ENCODE measurements at regions not wholly inside any gene's neighbourhood (a gene's known extent, or its start where the extent isn't known, plus 50 kb on each side); places are given as distances from the start of the nearest gene placed in this dataset.

- H3K36me3 ChIP-seq (ENCODE audit: control insufficient read depth, insufficient read depth, low read length): no peaks in the 10 kb centered on the region
- no peaks in the 10 kb centered on the region for H3K9me3 ChIP-seq (ENCODE audit: control insufficient read depth, insufficient read depth, low read depth, low read length)
- H3K4me3 ChIP-seq (ENCODE audit: low read depth, low read length): no peak overlapping the region
- no peak overlapping the region for H3K27ac ChIP-seq (ENCODE audit: low read depth, low read length)
- no peak overlapping the region for H3K9ac ChIP-seq (ENCODE audit: low read length)
- H3K4me1 ChIP-seq (ENCODE audit: control insufficient read depth, insufficient read depth, low read length): 0 out of 2 replicates have a peak, but pooled peaks cover 4% of the 10 kb centered on the region
- H3K27me3 ChIP-seq (ENCODE audit: control insufficient read depth, insufficient read depth, low read length): no peaks in the 10 kb centered on the region
Observed at GRCh38 chr2:193279361-193279760, 1084.6 kb upstream of the TMEFF2 start.

GRCh38 chr2:193276988-193277387 is 1082.3 kb upstream of the TMEFF2 start:
- H3K4me1 ChIP-seq (ENCODE audit: control insufficient read depth, insufficient read depth, low read length): 0 out of 2 replicates have a peak, but pooled peaks cover 4% of the 10 kb centered on the region
- no peak overlapping the region for H3K9ac ChIP-seq (ENCODE audit: low read length)
- no peaks in the 10 kb centered on the region for H3K27me3 ChIP-seq (ENCODE audit: control insufficient read depth, insufficient read depth, low read length)
- H3K36me3 ChIP-seq (ENCODE audit: control insufficient read depth, insufficient read depth, low read length): no peaks in the 10 kb centered on the region
- H3K4me3 ChIP-seq (ENCODE audit: low read depth, low read length): no peak overlapping the region
- no peaks in the 10 kb centered on the region for H3K9me3 ChIP-seq (ENCODE audit: control insufficient read depth, insufficient read depth, low read depth, low read length)
- no peak overlapping the region for H3K27ac ChIP-seq (ENCODE audit: low read depth, low read length)

- Histone ChIP-seq H3K4me1 (ENCODE audit: control insufficient read depth, insufficient read depth, low read length) (0 out of 2 replicates have a peak, but pooled peaks cover 4% of the 10 kb centered on the region), H3K27ac (ENCODE audit: low read depth, low read length) (no peak overlapping the region), H3K9me3 (ENCODE audit: control insufficient read depth, insufficient read depth, low read depth, low read length) (no peaks in the 10 kb centered on the region), H3K36me3 (ENCODE audit: control insufficient read depth, insufficient read depth, low read length) (no peaks in the 10 kb centered on the region), H3K9ac (ENCODE audit: low read length) (no peak overlapping the region), H3K27me3 (ENCODE audit: control insufficient read depth, insufficient read depth, low read length) (no peaks in the 10 kb centered on the region), H3K4me3 (ENCODE audit: low read depth, low read length) (no peak overlapping the region)
Observed at GRCh38 chr2:193276560-193276959, 1081.8 kb upstream of the TMEFF2 start.

GRCh38 chr2:193276069-193276468 is 1081.3 kb upstream of the TMEFF2 start:
- H3K36me3 ChIP-seq (ENCODE audit: control insufficient read depth, insufficient read depth, low read length): no peaks in the 10 kb centered on the region
- H3K4me3 ChIP-seq (ENCODE audit: low read depth, low read length): no peak overlapping the region
- H3K27me3 ChIP-seq (ENCODE audit: control insufficient read depth, insufficient read depth, low read length): no peaks in the 10 kb centered on the region
- peaks cover 4% of the 10 kb centered on the region; the same call in 1 of the 2 replicates for H3K9me3 ChIP-seq (ENCODE audit: control insufficient read depth, insufficient read depth, low read depth, low read length)
- H3K4me1 ChIP-seq (ENCODE audit: control insufficient read depth, insufficient read depth, low read length): 0 out of 2 replicates have a peak, but pooled peaks cover 4% of the 10 kb centered on the region
- H3K9ac ChIP-seq (ENCODE audit: low read length): no peak overlapping the region
- no peak overlapping the region for H3K27ac ChIP-seq (ENCODE audit: low read depth, low read length)

- Histone ChIP-seq H3K36me3 (ENCODE audit: control insufficient read depth, insufficient read depth, low read length) (no peaks in the 10 kb centered on the region), H3K4me3 (ENCODE audit: low read depth, low read length) (no peak overlapping the region), H3K9ac (ENCODE audit: low read length) (no peak overlapping the region), H3K27me3 (ENCODE audit: control insufficient read depth, insufficient read depth, low read length) (no peaks in the 10 kb centered on the region), H3K9me3 (ENCODE audit: control insufficient read depth, insufficient read depth, low read depth, low read length) (peaks cover 4% of the 10 kb centered on the region; the same call in 1 of the 2 replicates), H3K27ac (ENCODE audit: low read depth, low read length) (no peak overlapping the region), H3K4me1 (ENCODE audit: control insufficient read depth, insufficient read depth, low read length) (no peaks in the 10 kb centered on the region)
Observed at GRCh38 chr2:193272011-193272410, 1077.3 kb upstream of the TMEFF2 start.

- no peaks in the 10 kb centered on the region for H3K4me1 ChIP-seq (ENCODE audit: control insufficient read depth, insufficient read depth, low read length)
- H3K27ac ChIP-seq (ENCODE audit: low read depth, low read length): no peak overlapping the region
- peaks cover 4% of the 10 kb centered on the region; the same call in 1 of the 2 replicates for H3K9me3 ChIP-seq (ENCODE audit: control insufficient read depth, insufficient read depth, low read depth, low read length)
- no peaks in the 10 kb centered on the region for H3K27me3 ChIP-seq (ENCODE audit: control insufficient read depth, insufficient read depth, low read length)
- no peaks in the 10 kb centered on the region for H3K36me3 ChIP-seq (ENCODE audit: control insufficient read depth, insufficient read depth, low read length)
- H3K9ac ChIP-seq (ENCODE audit: low read length): no peak overlapping the region
- no peak overlapping the region for H3K4me3 ChIP-seq (ENCODE audit: low read depth, low read length)
Observed at GRCh38 chr2:193270816-193271215, 1076.1 kb upstream of the TMEFF2 start.

- no peak overlapping the region for H3K4me3 ChIP-seq (ENCODE audit: low read depth, low read length)
- no peaks in the 10 kb centered on the region for H3K4me1 ChIP-seq (ENCODE audit: control insufficient read depth, insufficient read depth, low read length)
- no peak overlapping the region for H3K27ac ChIP-seq (ENCODE audit: low read depth, low read length)
- H3K27me3 ChIP-seq (ENCODE audit: control insufficient read depth, insufficient read depth, low read length): no peaks in the 10 kb centered on the region
- peaks cover 4% of the 10 kb centered on the region; the same call in 1 of the 2 replicates for H3K9me3 ChIP-seq (ENCODE audit: control insufficient read depth, insufficient read depth, low read depth, low read length)
- H3K36me3 ChIP-seq (ENCODE audit: control insufficient read depth, insufficient read depth, low read length): no peaks in the 10 kb centered on the region
- H3K9ac ChIP-seq (ENCODE audit: low read length): no peak overlapping the region
Observed at GRCh38 chr2:193267496-193268002, 1072.8 kb upstream of the TMEFF2 start.

- Histone ChIP-seq H3K4me3 (ENCODE audit: low read depth, low read length) (no peak overlapping the region), H3K9me3 (ENCODE audit: control insufficient read depth, insufficient read depth, low read depth, low read length) (no peaks in the 10 kb centered on the region), H3K27me3 (ENCODE audit: control insufficient read depth, insufficient read depth, low read length) (no peaks in the 10 kb centered on the region), H3K27ac (ENCODE audit: low read depth, low read length) (no peak overlapping the region), H3K9ac (ENCODE audit: low read length) (no peak overlapping the region), H3K36me3 (ENCODE audit: control insufficient read depth, insufficient read depth, low read length) (no peaks in the 10 kb centered on the region), H3K4me1 (ENCODE audit: control insufficient read depth, insufficient read depth, low read length) (no peaks in the 10 kb centered on the region; the same call in 1 of the 2 replicates)
Observed at GRCh38 chr2:193253014-193253530, 1058.3 kb upstream of the TMEFF2 start.

- H3K27me3 ChIP-seq (ENCODE audit: control insufficient read depth, insufficient read depth, low read length): no peaks in the 10 kb centered on the region
- no peak overlapping the region for H3K27ac ChIP-seq (ENCODE audit: low read depth, low read length)
- no peaks in the 10 kb centered on the region; the same call in 1 of the 2 replicates for H3K4me1 ChIP-seq (ENCODE audit: control insufficient read depth, insufficient read depth, low read length)
Observed at GRCh38 chr2:193251909-193252308, 1057.2 kb upstream of the TMEFF2 start.

GRCh38 chr2:193250389-193250788 is 1055.7 kb upstream of the TMEFF2 start:
- Histone ChIP-seq H3K27ac (ENCODE audit: low read depth, low read length) (no peak overlapping the region), H3K36me3 (ENCODE audit: control insufficient read depth, insufficient read depth, low read length) (no peaks in the 10 kb centered on the region), H3K9ac (ENCODE audit: low read length) (no peak overlapping the region), H3K9me3 (ENCODE audit: control insufficient read depth, insufficient read depth, low read depth, low read length) (no peaks in the 10 kb centered on the region), H3K4me3 (ENCODE audit: low read depth, low read length) (no peak overlapping the region), H3K27me3 (ENCODE audit: control insufficient read depth, insufficient read depth, low read length) (no peaks in the 10 kb centered on the region), H3K4me1 (ENCODE audit: control insufficient read depth, insufficient read depth, low read length) (no peaks in the 10 kb centered on the region; the same call in 1 of the 2 replicates)

More at GRCh38 chr2:193251909-193252308, 1057.2 kb upstream of the TMEFF2 start:
- Histone ChIP-seq H3K36me3 (ENCODE audit: control insufficient read depth, insufficient read depth, low read length) (no peaks in the 10 kb centered on the region), H3K4me3 (ENCODE audit: low read depth, low read length) (no peak overlapping the region), H3K9me3 (ENCODE audit: control insufficient read depth, insufficient read depth, low read depth, low read length) (no peaks in the 10 kb centered on the region), H3K9ac (ENCODE audit: low read length) (no peak overlapping the region)

GRCh38 chr2:193240752-193241151 is 1046.0 kb upstream of the TMEFF2 start:
- Histone ChIP-seq H3K9ac (ENCODE audit: low read length) (no peak overlapping the region), H3K27me3 (ENCODE audit: control insufficient read depth, insufficient read depth, low read length) (no peaks in the 10 kb centered on the region), H3K9me3 (ENCODE audit: control insufficient read depth, insufficient read depth, low read depth, low read length) (no peaks in the 10 kb centered on the region), H3K27ac (ENCODE audit: low read depth, low read length) (no peak overlapping the region), H3K4me3 (ENCODE audit: low read depth, low read length) (no peak overlapping the region), H3K4me1 (ENCODE audit: control insufficient read depth, insufficient read depth, low read length) (no peaks in the 10 kb centered on the region), H3K36me3 (ENCODE audit: control insufficient read depth, insufficient read depth, low read length) (no peaks in the 10 kb centered on the region)
